ENCODE measurements at regions not wholly inside any gene's neighbourhood (a gene's known extent, or its start where the extent isn't known, plus 50 kb on each side); places are given as distances from the start of the nearest gene placed in this dataset.

DNA sequence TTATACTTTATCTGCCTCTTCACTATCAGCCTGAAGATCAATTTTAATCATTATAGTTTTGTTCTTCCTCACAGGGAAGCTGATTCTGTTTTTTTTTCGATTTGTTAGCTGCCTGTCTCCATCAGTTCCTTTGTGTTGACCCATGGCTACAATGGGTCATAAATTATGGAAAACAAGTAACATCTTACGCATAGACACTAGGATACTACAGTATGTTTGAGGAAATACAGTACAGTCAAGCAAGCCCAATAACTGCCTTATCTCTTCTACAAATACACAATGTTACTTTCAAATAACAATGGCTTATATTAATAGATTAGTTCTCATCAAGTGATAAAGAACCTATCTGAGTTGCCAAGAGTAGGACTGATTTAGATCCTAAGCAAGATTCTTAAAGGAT lies 160.5 kb upstream of the FREM1 start (continued):
- TF ChIP-seq, protein P1, sequence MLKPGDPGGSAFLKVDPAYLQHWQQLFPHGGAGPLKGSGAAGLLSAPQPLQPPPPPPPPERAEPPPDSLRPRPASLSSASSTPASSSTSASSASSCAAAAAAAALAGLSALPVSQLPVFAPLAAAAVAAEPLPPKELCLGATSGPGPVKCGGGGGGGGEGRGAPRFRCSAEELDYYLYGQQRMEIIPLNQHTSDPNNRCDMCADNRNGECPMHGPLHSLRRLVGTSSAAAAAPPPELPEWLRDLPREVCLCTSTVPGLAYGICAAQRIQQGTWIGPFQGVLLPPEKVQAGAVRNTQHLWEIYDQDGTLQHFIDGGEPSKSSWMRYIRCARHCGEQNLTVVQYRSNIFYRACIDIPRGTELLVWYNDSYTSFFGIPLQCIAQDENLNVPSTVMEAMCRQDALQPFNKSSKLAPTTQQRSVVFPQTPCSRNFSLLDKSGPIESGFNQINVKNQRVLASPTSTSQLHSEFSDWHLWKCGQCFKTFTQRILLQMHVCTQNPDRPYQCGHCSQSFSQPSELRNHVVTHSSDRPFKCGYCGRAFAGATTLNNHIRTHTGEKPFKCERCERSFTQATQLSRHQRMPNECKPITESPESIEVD (tag by site-specific recombination; IDR thresholded peaks at IDR 0.05), result no peak
- no peak for TF ChIP-seq KLF1 (tag by site-specific recombination; IDR thresholded peaks at IDR 0.05)
- TF ChIP-seq ZFP41 (tag by site-specific recombination; IDR thresholded peaks at IDR 0.05; ENCODE audit: borderline replicate concordance), result no peak
- no peak for TF ChIP-seq GLIS1 (tag by site-specific recombination; IDR thresholded peaks at IDR 0.05)
- TF ChIP-seq ZNF302 (tag by site-specific recombination; IDR thresholded peaks at IDR 0.05; ENCODE audit: low read depth), result no peak
- TF ChIP-seq ZNF132 (tag by site-specific recombination; IDR thresholded peaks at IDR 0.05; ENCODE audit: borderline replicate concordance), result no peak
- TF ChIP-seq, protein P2, sequence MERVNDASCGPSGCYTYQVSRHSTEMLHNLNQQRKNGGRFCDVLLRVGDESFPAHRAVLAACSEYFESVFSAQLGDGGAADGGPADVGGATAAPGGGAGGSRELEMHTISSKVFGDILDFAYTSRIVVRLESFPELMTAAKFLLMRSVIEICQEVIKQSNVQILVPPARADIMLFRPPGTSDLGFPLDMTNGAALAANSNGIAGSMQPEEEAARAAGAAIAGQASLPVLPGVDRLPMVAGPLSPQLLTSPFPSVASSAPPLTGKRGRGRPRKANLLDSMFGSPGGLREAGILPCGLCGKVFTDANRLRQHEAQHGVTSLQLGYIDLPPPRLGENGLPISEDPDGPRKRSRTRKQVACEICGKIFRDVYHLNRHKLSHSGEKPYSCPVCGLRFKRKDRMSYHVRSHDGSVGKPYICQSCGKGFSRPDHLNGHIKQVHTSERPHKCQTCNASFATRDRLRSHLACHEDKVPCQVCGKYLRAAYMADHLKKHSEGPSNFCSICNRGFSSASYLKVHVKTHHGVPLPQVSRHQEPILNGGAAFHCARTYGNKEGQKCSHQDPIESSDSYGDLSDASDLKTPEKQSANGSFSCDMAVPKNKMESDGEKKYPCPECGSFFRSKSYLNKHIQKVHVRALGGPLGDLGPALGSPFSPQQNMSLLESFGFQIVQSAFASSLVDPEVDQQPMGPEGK (tag by site-specific recombination; IDR thresholded peaks at IDR 0.05), result no peak
- no peak for TF ChIP-seq ZNF292 (tag by site-specific recombination; IDR thresholded peaks at IDR 0.05; ENCODE audit: borderline replicate concordance, low read depth)
- no peak for TF ChIP-seq ZNF138 (tag by site-specific recombination; IDR thresholded peaks at IDR 0.05; ENCODE audit: borderline replicate concordance)
- no peak for TF ChIP-seq ZNF133 (tag by site-specific recombination; IDR thresholded peaks at IDR 0.05)
- TF ChIP-seq ZNF664 (tag by site-specific recombination; IDR thresholded peaks at IDR 0.05), result no peak

DNA sequence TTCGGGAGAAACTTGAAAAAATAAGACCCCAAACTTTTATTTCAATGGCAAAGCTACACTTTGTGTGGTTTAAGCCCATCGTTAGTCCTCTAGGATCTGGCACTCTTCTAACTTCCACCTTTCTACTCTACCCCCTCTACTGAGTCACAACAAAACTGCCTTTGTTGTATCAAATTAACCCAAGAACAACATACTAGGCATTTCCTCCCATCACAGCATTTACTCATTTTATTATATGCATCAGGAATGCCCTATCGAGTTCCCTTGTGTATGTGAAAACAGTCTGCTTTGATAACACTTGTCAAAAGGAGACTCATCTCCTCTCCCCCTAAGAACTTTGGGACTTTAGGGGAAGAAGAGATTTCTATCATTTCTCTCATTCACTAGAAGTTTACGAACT lies 158.9 kb upstream of the FREM1 start:
- POLR2A ChIA-PET, result no interaction called here
- H3K4me3 ChIP-seq (ENCODE audit: low read depth, low read length), result no peak overlapping the region
- no peaks in the 10 kb centered on the region for H3K9me3 ChIP-seq (ENCODE audit: control insufficient read depth, insufficient read depth, low read depth, low read length)
- no peaks in the 10 kb centered on the region for H3K4me1 ChIP-seq (ENCODE audit: control insufficient read depth, insufficient read depth, low read length)
- H3K36me3 ChIP-seq (ENCODE audit: control insufficient read depth in 2 of 2, insufficient read depth in 1 of 2, low read length in 2 of 2), result no peaks in the 10 kb centered on the region
- H3K27ac ChIP-seq (ENCODE audit: extremely low read depth, low read depth, low read length), result no peak overlapping the region
- CTCF ChIA-PET, result no interaction called here
- TF ChIP-seq REPIN1 (tag by site-specific recombination; IDR thresholded peaks at IDR 0.05; ENCODE audit: low read depth) (no peak), ZBTB7A (tag by site-specific recombination; IDR thresholded peaks at IDR 0.05; ENCODE audit: low read depth) (no peak), KLF9 (tag by site-specific recombination; IDR thresholded peaks at IDR 0.05; ENCODE audit: low read depth) (no peak), ZNF292 (tag by site-specific recombination; IDR thresholded peaks at IDR 0.05; ENCODE audit: borderline replicate concordance, low read depth) (no peak), ZNF623 (tag by site-specific recombination; IDR thresholded peaks at IDR 0.05) (no peak), ZNF404 (tag by site-specific recombination; IDR thresholded peaks at IDR 0.05) (no peak), ZNF157 (tag by site-specific recombination; IDR thresholded peaks at IDR 0.05) (no peak), ZEB2 (tag by site-specific recombination; IDR thresholded peaks at IDR 0.05) (no peak), ZNF19 (tag by site-specific recombination; IDR thresholded peaks at IDR 0.05; ENCODE audit: low read depth) (no peak), RBAK (tag by site-specific recombination; IDR thresholded peaks at IDR 0.05) (no peak), ZNF248 (tag by site-specific recombination; IDR thresholded peaks at IDR 0.05) (no peak), ZNF341 (tag by site-specific recombination; IDR thresholded peaks at IDR 0.05; ENCODE audit: low read depth) (no peak), ZIC2 (tag by site-specific recombination; IDR thresholded peaks at IDR 0.05) (no peak), ZNF48 (tag by site-specific recombination; IDR thresholded peaks at IDR 0.05) (no peak)
- TF ChIP-seq, protein P3, sequence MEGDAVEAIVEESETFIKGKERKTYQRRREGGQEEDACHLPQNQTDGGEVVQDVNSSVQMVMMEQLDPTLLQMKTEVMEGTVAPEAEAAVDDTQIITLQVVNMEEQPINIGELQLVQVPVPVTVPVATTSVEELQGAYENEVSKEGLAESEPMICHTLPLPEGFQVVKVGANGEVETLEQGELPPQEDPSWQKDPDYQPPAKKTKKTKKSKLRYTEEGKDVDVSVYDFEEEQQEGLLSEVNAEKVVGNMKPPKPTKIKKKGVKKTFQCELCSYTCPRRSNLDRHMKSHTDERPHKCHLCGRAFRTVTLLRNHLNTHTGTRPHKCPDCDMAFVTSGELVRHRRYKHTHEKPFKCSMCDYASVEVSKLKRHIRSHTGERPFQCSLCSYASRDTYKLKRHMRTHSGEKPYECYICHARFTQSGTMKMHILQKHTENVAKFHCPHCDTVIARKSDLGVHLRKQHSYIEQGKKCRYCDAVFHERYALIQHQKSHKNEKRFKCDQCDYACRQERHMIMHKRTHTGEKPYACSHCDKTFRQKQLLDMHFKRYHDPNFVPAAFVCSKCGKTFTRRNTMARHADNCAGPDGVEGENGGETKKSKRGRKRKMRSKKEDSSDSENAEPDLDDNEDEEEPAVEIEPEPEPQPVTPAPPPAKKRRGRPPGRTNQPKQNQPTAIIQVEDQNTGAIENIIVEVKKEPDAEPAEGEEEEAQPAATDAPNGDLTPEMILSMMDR (tag by site-specific recombination; IDR thresholded peaks at IDR 0.05), result no peak
- TF ChIP-seq, protein P4, sequence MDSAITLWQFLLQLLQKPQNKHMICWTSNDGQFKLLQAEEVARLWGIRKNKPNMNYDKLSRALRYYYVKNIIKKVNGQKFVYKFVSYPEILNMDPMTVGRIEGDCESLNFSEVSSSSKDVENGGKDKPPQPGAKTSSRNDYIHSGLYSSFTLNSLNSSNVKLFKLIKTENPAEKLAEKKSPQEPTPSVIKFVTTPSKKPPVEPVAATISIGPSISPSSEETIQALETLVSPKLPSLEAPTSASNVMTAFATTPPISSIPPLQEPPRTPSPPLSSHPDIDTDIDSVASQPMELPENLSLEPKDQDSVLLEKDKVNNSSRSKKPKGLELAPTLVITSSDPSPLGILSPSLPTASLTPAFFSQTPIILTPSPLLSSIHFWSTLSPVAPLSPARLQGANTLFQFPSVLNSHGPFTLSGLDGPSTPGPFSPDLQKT (IDR thresholded peaks at IDR 0.05; ENCODE audit: borderline replicate concordance, low read depth, low read length), result no peak
- TF ChIP-seq, protein P5, sequence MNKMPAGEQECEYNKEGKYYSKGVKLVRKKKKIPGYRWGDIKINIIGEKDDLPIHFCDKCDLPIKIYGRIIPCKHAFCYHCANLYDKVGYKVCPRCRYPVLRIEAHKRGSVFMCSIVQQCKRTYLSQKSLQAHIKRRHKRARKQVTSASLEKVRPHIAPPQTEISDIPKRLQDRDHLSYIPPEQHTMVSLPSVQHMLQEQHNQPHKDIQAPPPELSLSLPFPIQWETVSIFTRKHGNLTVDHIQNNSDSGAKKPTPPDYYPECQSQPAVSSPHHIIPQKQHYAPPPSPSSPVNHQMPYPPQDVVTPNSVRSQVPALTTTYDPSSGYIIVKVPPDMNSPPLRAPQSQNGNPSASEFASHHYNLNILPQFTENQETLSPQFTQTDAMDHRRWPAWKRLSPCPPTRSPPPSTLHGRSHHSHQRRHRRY (tag by site-specific recombination; IDR thresholded peaks at IDR 0.05), result no peak
